Mesendoderm (in vitro differentiated cells): ENCODE measurements at regions not wholly inside any gene's neighbourhood (a gene's known extent, or its start where the extent isn't known, plus 50 kb on each side); places are given as distances from the start of the nearest gene placed in this dataset.

Experiments used
- DNase-seq: peaks from one replicate; pipeline ENCODE4 v3.0.0; 2013
- H2AK5ac ChIP-seq: 2 replicates; pipeline ENCODE4 v1.6.1; 2013; ENCODE audit warnings: low read length, inconsistent platforms
- H2BK120ac ChIP-seq: 2 replicates; pipeline ENCODE4 v1.6.1; 2013; ENCODE audit warnings: low read depth, mild to moderate bottlenecking, low read length, moderate library complexity, mixed read lengths
- H2BK15ac ChIP-seq: replicated peaks from 2 replicates; pipeline ENCODE4 v1.6.1; 2013; ENCODE audit warnings: low read depth, mild to moderate bottlenecking, moderate library complexity
- H2BK5ac ChIP-seq: 2 replicates; pipeline ENCODE4 v1.6.1; 2013; ENCODE audit warnings: low read length, inconsistent platforms
- H3K18ac ChIP-seq: 2 replicates; pipeline ENCODE4 v1.6.1; 2013; ENCODE audit warnings: mild to moderate bottlenecking, low read length, mixed read lengths
- H3K23ac ChIP-seq: one replicate; pipeline ENCODE4 v1.6.1; 2013; ENCODE audit warnings: low read length
- H3K27ac ChIP-seq: 2 replicates; pipeline ENCODE4 v1.5.1; 2013; ENCODE audit warnings: low read depth, mild to moderate bottlenecking, inconsistent platforms, low read length, moderate library complexity
- H3K27me3 ChIP-seq: 2 replicates; pipeline ENCODE4 v1.6.1; 2013; ENCODE audit warnings: low read length, control low read depth, mild to moderate bottlenecking, inconsistent platforms; ENCODE audit not compliant: insufficient read depth, poor library complexity
- H3K36me3 ChIP-seq: 2 replicates; pipeline ENCODE4 v1.6.1; 2013; ENCODE audit warnings: low read length, inconsistent platforms; ENCODE audit not compliant: control insufficient read depth, insufficient read depth
- H3K4ac ChIP-seq: one replicate; pipeline ENCODE4 v1.6.1; 2013; ENCODE audit warnings: low read depth, mild to moderate bottlenecking, low read length, moderate library complexity
- H3K4me1 ChIP-seq: 2 replicates; pipeline ENCODE4 v1.6.1; 2013; ENCODE audit warnings: low read depth, low read length, inconsistent platforms; ENCODE audit not compliant: control insufficient read depth
- H3K4me2 ChIP-seq: 2 replicates; pipeline ENCODE4 v1.6.1; 2013; ENCODE audit warnings: low read length
- H3K4me3 ChIP-seq: 2 replicates; pipeline ENCODE4 v1.5.1; 2013; ENCODE audit warnings: mild to moderate bottlenecking, low read length
- H3K56ac ChIP-seq: one replicate; pipeline ENCODE4 v1.6.1; 2013; ENCODE audit warnings: low read length
- H3K79me1 ChIP-seq: 2 replicates; pipeline ENCODE4 v1.6.1; 2013; ENCODE audit warnings: low read length, inconsistent platforms
- H3K79me2 ChIP-seq: 2 replicates; pipeline ENCODE4 v1.6.1; 2013; ENCODE audit warnings: mild to moderate bottlenecking, low read length; ENCODE audit not compliant: control insufficient read depth, insufficient read depth
- H3K9ac ChIP-seq: 2 replicates; pipeline ENCODE4 v1.6.1; 2013; ENCODE audit warnings: low read length, inconsistent platforms
- H4K5ac ChIP-seq: one replicate; pipeline ENCODE4 v1.6.1; 2013; ENCODE audit warnings: low read length
- H4K8ac ChIP-seq: one replicate; pipeline ENCODE4 v1.6.1; 2013; ENCODE audit warnings: low read depth, mild to moderate bottlenecking, control low read depth, low read length, moderate library complexity
- WGBS: extraction: QIAGEN DNeasy Blood & Tissue Kit; methylation state at CpG from one replicate; pipeline ENCODE4 v1.1.7; 2013; ENCODE audit warnings: low lambda C conversion rate, missing lambda C conversion rate; ENCODE audit not compliant: insufficient coverage; ENCODE audit errors: extremely low coverage; 5-methylcytosine and 5-hydroxymethylcytosine counted together

DNA sequence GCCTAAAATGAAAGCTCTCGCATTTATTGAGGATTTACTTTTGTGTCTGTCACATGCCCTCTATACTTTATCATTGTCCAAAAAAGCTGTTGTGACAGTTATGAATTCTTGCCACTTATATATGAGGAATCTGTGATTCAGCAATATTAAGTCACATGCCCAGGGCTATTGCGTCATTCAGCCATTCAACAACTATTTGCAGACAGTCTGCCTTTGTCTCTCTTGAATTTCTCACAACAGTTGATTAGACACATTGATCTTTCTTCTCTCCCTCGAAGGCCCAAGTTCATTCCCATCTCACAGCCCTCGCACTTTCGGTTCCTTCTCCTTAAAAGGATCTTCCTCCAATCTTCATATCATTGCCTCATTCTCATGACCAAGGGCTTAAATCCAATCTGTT lies 342.6 kb downstream of the MZT1 start:
- no peak overlapping the region for H4K5ac ChIP-seq
- H2AK5ac ChIP-seq = no peak overlapping the region
- no CpG with 5 or more reads among the region's 5 CpGs for WGBS
- H3K79me2 ChIP-seq = no peaks in the 10 kb centered on the region
- H3K56ac ChIP-seq = no peak overlapping the region
- H3K27ac ChIP-seq = no peak overlapping the region
- no peak overlapping the region for H2BK120ac ChIP-seq
- H3K4me1 ChIP-seq = no peaks in the 10 kb centered on the region
- H3K36me3 ChIP-seq = no peaks in the 10 kb centered on the region
- no peak overlapping the region for H3K23ac ChIP-seq
- H3K27me3 ChIP-seq = no peaks in the 10 kb centered on the region
- H4K8ac ChIP-seq = no peak overlapping the region
- H3K4me3 ChIP-seq = no peak overlapping the region
- no peak overlapping the region for H2BK15ac ChIP-seq
- no peak overlapping the region for H2BK5ac ChIP-seq
- no peak overlapping the region for H3K18ac ChIP-seq
- H3K4ac ChIP-seq = no peak overlapping the region
- H3K79me1 ChIP-seq = no peaks in the 10 kb centered on the region
- no peak overlapping the region for H3K4me2 ChIP-seq
- no peak overlapping the region for H3K9ac ChIP-seq
- DNase-seq = peak; percentile 5

DNA sequence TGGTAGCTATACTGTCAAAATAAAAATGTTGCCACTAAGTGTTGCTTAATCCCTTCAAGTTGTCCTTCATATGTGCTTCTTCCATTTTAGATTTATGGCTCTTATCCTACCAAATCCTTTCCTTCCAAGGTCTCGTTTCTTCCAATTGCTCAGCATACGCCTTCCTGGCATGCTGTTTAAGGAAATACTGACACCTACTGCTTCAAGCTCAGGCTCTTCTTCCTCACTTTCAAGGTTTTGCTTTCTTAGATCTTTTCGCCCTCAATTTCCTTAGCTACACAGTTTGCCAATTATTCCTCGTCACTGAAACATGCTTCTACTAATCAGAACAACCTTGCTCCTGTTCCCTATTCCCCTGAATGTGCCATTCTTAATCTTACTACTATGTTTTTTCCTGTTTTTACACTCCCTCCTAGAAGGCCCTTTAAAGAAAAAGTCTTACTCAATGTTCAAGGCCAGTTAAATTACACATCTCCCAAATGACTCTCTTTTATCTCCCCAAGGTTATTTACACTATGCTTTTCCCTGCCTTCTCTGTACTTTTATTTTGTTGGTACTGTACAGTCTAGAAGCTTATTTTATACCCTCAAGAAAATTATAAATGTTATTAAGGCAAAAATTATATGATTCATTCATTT lies 343.1 kb downstream of the MZT1 start:
- Histone ChIP-seq H3K27ac (no peak overlapping the region), H2BK120ac (no peak overlapping the region), H3K9ac (no peak overlapping the region), H3K36me3 (no peaks in the 10 kb centered on the region), H3K27me3 (no peaks in the 10 kb centered on the region), H3K79me1 (no peaks in the 10 kb centered on the region), H3K56ac (no peak overlapping the region), H3K4ac (no peak overlapping the region), H2AK5ac (no peak overlapping the region), H2BK5ac (no peak overlapping the region), H3K18ac (no peak overlapping the region), H4K8ac (no peak overlapping the region), H3K4me1 (no peaks in the 10 kb centered on the region), H3K4me2 (no peak overlapping the region), H4K5ac (no peak overlapping the region), H3K79me2 (no peaks in the 10 kb centered on the region), H3K23ac (no peak overlapping the region), H2BK15ac (no peak overlapping the region), H3K4me3 (no peak overlapping the region)
- peak; percentile 49 for DNase-seq
- WGBS = no CpG with 5 or more reads among the region's 4 CpGs

DNA sequence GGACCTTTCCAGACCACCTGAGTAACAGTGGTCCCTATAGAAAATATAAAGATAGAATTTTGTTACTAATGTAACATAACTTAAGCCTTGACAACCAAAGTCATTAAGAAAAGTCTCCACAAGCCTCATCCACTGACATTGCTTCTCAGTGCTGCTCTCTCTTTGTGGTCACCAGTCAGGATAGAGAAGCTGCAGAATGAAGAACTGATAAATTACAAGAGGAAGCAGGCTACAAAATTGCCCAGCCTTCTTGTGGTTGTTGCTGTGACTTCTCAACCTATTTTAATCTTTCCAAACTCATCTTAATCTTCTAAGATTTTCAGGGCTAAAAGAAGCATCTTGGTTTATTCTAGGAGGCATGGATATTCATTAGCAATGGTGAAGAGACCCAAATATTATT lies 343.8 kb downstream of the MZT1 start:
- no peak overlapping the region for H3K4ac ChIP-seq
- no peak overlapping the region for H2AK5ac ChIP-seq
- H3K79me1 ChIP-seq = no peaks in the 10 kb centered on the region
- H3K27ac ChIP-seq = no peak overlapping the region
- H4K8ac ChIP-seq = no peak overlapping the region
- no peak overlapping the region for H3K56ac ChIP-seq
- no peak overlapping the region for H2BK5ac ChIP-seq
- no peak overlapping the region for H4K5ac ChIP-seq
- no peak overlapping the region for H2BK15ac ChIP-seq
- H3K79me2 ChIP-seq = no peaks in the 10 kb centered on the region
- no peak overlapping the region for H3K4me2 ChIP-seq
- H3K23ac ChIP-seq = no peak overlapping the region
- H3K4me1 ChIP-seq = no peaks in the 10 kb centered on the region
- no peaks in the 10 kb centered on the region for H3K27me3 ChIP-seq
- H3K18ac ChIP-seq = no peak overlapping the region
- no peaks in the 10 kb centered on the region for H3K36me3 ChIP-seq
- H3K9ac ChIP-seq = no peak overlapping the region
- no peak overlapping the region for H3K4me3 ChIP-seq
- DNase-seq = no peak
- no peak overlapping the region for H2BK120ac ChIP-seq

DNA sequence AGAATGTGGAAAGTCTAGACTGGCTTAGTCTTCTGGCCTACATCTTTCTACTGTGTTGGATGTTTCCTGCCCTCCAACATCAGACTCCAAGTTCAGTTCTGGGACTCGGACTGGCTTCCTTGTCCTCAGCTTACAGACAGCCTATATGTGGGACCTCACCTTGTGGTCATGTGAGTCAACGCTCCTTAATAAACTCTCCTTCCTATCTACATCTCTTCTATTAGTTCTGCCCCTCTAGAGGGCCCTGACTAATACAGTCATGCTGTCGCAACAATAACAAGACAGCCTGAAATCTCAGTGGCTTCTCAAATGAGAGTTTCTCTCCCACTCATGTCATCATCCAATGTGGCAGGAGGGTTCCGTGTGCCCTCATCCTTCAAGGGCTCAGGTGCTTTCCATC lies 347.8 kb downstream of the MZT1 start:
- Histone ChIP-seq H2AK5ac (no peak overlapping the region), H3K4me2 (no peak overlapping the region), H3K18ac (no peak overlapping the region), H2BK120ac (no peak overlapping the region), H4K5ac (no peak overlapping the region), H3K23ac (no peak overlapping the region), H3K27ac (no peak overlapping the region), H4K8ac (no peak overlapping the region), H3K79me1 (no peaks in the 10 kb centered on the region), H3K4me1 (no peaks in the 10 kb centered on the region), H3K56ac (no peak overlapping the region), H3K36me3 (no peaks in the 10 kb centered on the region), H3K9ac (no peak overlapping the region), H3K79me2 (no peaks in the 10 kb centered on the region), H3K4ac (no peak overlapping the region), H3K27me3 (no peaks in the 10 kb centered on the region), H2BK15ac (no peak overlapping the region), H2BK5ac (no peak overlapping the region), H3K4me3 (no peak overlapping the region)
- WGBS = no CpG with 5 or more reads among the region's 4 CpGs
- DNase-seq = no peak

DNA sequence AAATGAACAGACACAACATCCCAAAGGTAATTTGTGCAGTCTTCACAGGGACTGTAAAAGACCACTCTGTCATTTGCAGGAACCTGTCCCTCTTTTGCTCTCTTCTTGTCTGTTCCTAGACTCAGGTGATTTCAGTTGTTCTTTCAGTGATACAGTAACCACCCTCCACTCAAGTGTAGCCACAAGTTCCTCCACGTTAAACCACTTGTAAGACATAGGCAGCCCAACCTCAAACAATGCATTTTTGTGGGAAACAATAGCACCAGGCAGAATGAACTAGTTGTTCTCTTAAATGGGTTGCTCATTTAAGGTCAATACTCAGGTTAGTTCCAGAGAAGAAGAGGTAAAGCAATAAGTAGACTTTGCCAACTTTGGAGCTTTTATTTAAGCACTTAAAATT lies 359.4 kb downstream of the MZT1 start:
- H4K5ac ChIP-seq = no peak overlapping the region
- H3K27me3 ChIP-seq = no peaks in the 10 kb centered on the region
- H3K27ac ChIP-seq = no peak overlapping the region
- no peak overlapping the region for H3K23ac ChIP-seq
- H3K56ac ChIP-seq = no peak overlapping the region
- H3K4me2 ChIP-seq = no peak overlapping the region
- no peak overlapping the region for H2BK120ac ChIP-seq
- DNase-seq = no peak
- H3K36me3 ChIP-seq = no peaks in the 10 kb centered on the region
- H2BK5ac ChIP-seq = no peak overlapping the region
- H3K18ac ChIP-seq = no peak overlapping the region
- no CpG with 5 or more reads among the region's 1 CpG for WGBS
- no peaks in the 10 kb centered on the region for H3K79me2 ChIP-seq
- no peaks in the 10 kb centered on the region for H3K4me1 ChIP-seq
- no peak overlapping the region for H3K4ac ChIP-seq
- no peak overlapping the region for H3K4me3 ChIP-seq
- no peak overlapping the region for H2BK15ac ChIP-seq
- no peak overlapping the region for H3K9ac ChIP-seq
- no peaks in the 10 kb centered on the region for H3K79me1 ChIP-seq
- no peak overlapping the region for H4K8ac ChIP-seq
- H2AK5ac ChIP-seq = no peak overlapping the region

DNA sequence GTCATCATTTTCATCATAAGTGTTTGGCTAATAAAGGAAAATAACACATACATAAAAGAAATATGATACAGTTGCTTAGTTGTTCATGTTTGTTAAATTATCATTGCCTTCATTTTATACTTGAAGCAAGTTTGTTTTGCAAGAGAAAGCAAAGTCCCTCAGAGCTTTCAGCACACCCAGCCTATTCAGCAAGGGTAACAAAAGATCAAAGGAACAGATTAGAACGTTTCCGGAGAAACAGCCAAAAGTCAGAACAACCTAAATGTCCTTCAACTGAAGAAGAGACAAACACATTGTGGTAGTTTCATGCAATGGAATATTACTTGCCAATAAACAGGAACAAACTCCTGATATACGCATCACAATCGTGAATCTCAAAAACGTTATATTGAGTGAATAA lies 380.7 kb downstream of the MZT1 start:
- no CpG with 5 or more reads among the region's 5 CpGs for WGBS
- H3K79me1 ChIP-seq = no peaks in the 10 kb centered on the region
- H3K4me3 ChIP-seq = no peak overlapping the region
- no peak overlapping the region for H3K56ac ChIP-seq
- H3K27ac ChIP-seq = no peak overlapping the region
- H3K23ac ChIP-seq = no peak overlapping the region
- H4K5ac ChIP-seq = no peak overlapping the region
- no peak overlapping the region for H2BK5ac ChIP-seq
- H3K4ac ChIP-seq = no peak overlapping the region
- H3K79me2 ChIP-seq = no peaks in the 10 kb centered on the region
- H3K4me2 ChIP-seq = no peak overlapping the region
- H4K8ac ChIP-seq = no peak overlapping the region
- H3K9ac ChIP-seq = no peak overlapping the region
- no peak overlapping the region for H2BK15ac ChIP-seq
- H2BK120ac ChIP-seq = no peak overlapping the region
- H3K27me3 ChIP-seq = no peaks in the 10 kb centered on the region
- H3K4me1 ChIP-seq = no peaks in the 10 kb centered on the region
- H3K36me3 ChIP-seq = no peaks in the 10 kb centered on the region
- H3K18ac ChIP-seq = no peak overlapping the region
- no peak for DNase-seq
- H2AK5ac ChIP-seq = no peak overlapping the region
